ENCODE measurements at regions not wholly inside any gene's neighbourhood (a gene's known extent, or its start where the extent isn't known, plus 50 kb on each side); places are given as distances from the start of the nearest gene placed in this dataset.

DNA sequence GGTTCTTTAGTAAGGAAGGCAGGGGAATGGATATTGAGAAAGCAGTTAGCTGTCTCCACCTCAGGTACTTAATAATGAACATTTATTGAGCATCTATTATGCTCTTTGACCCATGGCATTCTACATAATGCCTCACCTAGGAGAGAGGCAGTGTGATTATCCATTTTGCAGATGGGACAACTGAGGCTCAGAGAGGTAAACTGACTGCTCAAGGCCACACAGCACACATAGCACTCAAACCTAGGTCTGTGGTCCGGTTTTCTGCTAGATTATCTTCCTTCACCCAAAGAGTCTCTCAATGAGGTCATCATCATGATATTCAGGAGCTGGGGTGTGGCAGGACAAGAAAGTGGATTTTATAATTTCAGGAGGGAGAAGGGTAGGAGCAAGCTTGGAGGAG is 199.1 kb upstream of the LHX5 start:
- Histone ChIP-seq H3K9me3 (replicated peaks in 1 of 3) (no peaks in the 10 kb centered on the region), H3K4me3 (no peak overlapping the region), H3K4me1 (replicated peaks in 1 of 2) (no peaks in the 10 kb centered on the region), H3K36me3 (replicated peaks in 1 of 2) (no peaks in the 10 kb centered on the region), H3K27me3 (peaks cover 33% of the 10 kb centered on the region), H3K27ac (no peak overlapping the region)
- no peak for TF ChIP-seq POLR2A (IDR thresholded peaks at IDR 0.05)
- TF ChIP-seq, protein P1, sequence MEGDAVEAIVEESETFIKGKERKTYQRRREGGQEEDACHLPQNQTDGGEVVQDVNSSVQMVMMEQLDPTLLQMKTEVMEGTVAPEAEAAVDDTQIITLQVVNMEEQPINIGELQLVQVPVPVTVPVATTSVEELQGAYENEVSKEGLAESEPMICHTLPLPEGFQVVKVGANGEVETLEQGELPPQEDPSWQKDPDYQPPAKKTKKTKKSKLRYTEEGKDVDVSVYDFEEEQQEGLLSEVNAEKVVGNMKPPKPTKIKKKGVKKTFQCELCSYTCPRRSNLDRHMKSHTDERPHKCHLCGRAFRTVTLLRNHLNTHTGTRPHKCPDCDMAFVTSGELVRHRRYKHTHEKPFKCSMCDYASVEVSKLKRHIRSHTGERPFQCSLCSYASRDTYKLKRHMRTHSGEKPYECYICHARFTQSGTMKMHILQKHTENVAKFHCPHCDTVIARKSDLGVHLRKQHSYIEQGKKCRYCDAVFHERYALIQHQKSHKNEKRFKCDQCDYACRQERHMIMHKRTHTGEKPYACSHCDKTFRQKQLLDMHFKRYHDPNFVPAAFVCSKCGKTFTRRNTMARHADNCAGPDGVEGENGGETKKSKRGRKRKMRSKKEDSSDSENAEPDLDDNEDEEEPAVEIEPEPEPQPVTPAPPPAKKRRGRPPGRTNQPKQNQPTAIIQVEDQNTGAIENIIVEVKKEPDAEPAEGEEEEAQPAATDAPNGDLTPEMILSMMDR (IDR thresholded peaks at IDR 0.05) = no peak
- 63 to 79% (median 74%) methylated on average over 1 of the region's 1 CpG for WGBS, 4 donors
- DNase-seq = no peak
- intact Hi-C loops (cut with DNase I) = no loop called here

DNA sequence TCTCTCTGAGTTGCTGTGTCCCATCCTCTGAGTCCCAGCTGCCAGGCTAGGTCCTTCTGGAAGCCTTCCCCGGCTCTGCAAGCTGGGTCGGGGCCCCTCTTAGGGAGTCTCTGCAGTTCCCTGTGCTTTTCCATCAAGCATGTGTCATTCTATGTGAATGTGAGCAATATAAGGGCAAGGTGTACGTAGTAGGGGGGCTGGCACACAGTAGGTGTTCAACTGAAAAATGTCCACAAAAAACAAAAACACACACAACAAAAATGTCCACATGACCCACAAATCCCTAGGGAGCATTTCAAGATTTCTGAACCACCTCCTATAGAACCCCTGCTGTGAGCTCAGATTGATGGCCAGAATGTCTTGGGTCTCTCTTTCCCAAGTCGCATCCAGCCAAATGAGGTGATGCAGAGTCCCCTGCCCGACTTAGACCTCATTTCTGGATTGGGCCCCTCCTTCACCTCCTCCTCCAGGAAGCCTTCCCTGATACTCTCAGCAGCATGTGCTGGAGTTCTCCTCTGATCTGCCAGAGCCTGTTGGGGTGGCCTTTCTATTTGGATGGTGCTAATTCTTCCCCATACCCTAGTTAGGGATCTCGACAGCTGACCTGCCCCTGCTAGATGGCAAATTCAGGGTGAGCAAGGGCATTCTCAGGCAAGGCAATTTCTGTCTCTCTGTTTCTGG is 196.1 kb upstream of the LHX5 start:
- no peak for DNase-seq
- H3K9me3 ChIP-seq (replicated peaks in 1 of 3) = no peaks in the 10 kb centered on the region
- WGBS, 4 donors = 41 to 49% (median 45%) methylated on average over 6 of the region's 6 CpGs
- intact Hi-C loops (cut with DNase I) = no loop called here
- H3K4me1 ChIP-seq (replicated peaks in 1 of 2) = no peaks in the 10 kb centered on the region
- no peak overlapping the region for H3K27ac ChIP-seq
- H3K36me3 ChIP-seq (replicated peaks in 1 of 2) = no peaks in the 10 kb centered on the region
- H3K27me3 ChIP-seq = peaks cover 34% of the 10 kb centered on the region
- no peak overlapping the region for H3K4me3 ChIP-seq
- TF ChIP-seq, protein P1 (IDR thresholded peaks at IDR 0.05) = no peak
- no peak for TF ChIP-seq POLR2A (IDR thresholded peaks at IDR 0.05)

DNA sequence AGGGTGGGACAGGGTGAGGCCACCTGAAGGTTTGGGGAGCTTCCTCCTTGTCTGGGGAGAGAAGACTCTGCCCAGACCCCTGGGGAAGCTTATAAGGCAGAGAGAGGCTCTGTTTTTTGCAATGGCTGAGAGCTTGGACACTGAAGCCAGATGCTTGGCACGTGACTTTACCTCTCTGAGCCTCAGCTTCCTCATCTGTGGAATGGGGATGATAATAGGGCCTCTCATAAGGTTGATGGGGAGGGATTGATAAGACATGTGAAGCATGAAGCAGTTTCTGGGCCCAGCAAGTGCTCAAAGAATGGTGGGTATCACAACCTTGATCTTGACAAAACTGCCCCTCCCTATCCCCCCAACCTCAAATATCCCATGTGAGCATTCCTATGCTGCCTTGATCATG is 195.4 kb upstream of the LHX5 start:
- no peak overlapping the region for H3K27ac ChIP-seq
- 71 to 77% (median 73%) methylated on average over 1 of the region's 1 CpG for WGBS, 4 donors
- TF ChIP-seq POLR2A (IDR thresholded peaks at IDR 0.05) = no peak
- TF ChIP-seq, protein P1 (IDR thresholded peaks at IDR 0.05) = no peak
- DNase-seq = no peak
- intact Hi-C loops (cut with DNase I) = no loop called here
- H3K27me3 ChIP-seq = peaks cover 34% of the 10 kb centered on the region
- no peak overlapping the region for H3K4me3 ChIP-seq
- H3K9me3 ChIP-seq (replicated peaks in 1 of 3) = no peaks in the 10 kb centered on the region
- no peaks in the 10 kb centered on the region for H3K4me1 ChIP-seq (replicated peaks in 1 of 2)
- no peaks in the 10 kb centered on the region for H3K36me3 ChIP-seq (replicated peaks in 1 of 2)

DNA sequence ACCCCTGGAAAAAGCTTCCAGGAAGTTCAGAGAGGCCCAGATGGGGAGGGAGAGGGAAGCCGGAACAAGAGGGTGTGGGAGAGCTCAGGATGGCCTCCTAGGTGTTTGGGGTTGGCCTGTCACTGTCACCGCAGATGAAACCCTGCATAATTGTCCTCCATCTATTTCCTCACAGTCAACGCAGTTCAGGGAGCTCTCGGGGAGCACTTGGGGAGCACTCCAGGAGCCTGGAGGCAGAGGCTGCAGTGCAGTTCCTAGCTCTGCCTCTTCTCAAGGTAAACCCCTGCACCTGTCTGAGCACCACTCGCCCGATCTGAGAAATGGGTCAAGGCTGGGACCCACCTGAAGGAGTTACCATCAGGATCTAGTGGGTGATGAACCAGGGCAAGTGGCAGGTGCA is 194.6 kb upstream of the LHX5 start:
- intact Hi-C loops (cut with DNase I) = no loop called here
- no peak for TF ChIP-seq POLR2A (IDR thresholded peaks at IDR 0.05)
- TF ChIP-seq, protein P1 (IDR thresholded peaks at IDR 0.05) = no peak
- H3K27ac ChIP-seq = no peak overlapping the region
- H3K4me3 ChIP-seq = no peak overlapping the region
- DNase-seq = no peak
- H3K9me3 ChIP-seq (replicated peaks in 1 of 3) = no peaks in the 10 kb centered on the region
- H3K27me3 ChIP-seq = peaks cover 34% of the 10 kb centered on the region
- no peaks in the 10 kb centered on the region for H3K36me3 ChIP-seq (replicated peaks in 1 of 2)
- no peaks in the 10 kb centered on the region for H3K4me1 ChIP-seq (replicated peaks in 1 of 2)
- 52 to 75% (median 63%) methylated on average over 6 of the region's 6 CpGs for WGBS, 4 donors
